ENCODE measurements at regions not wholly inside any gene's neighbourhood (a gene's known extent, or its start where the extent isn't known, plus 50 kb on each side); places are given as distances from the start of the nearest gene placed in this dataset.
"Not testable (repeated sequence)": the region's sequence is repeated elsewhere in the genome, so short reads cannot be mapped to it uniquely, and the experiment has no call there.

DNA sequence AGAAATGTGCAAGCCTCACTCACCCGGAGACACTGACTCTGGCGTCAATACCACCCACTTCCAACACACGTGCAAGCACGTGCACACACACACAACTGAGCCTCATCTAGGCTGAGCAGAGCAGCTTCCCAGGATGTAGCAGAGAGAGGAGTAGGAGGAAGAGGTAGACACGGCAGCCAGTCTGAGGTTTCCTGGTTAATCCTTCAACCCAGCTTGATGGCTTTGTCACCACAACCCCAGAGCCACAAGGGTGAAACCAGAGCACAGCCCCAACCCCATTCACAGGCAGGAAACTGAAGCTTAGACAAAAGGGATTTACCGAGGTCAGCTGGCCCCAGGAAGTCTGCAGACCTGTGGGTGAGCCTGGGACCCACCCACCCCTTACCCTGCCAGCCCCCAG is 905.3 kb downstream of the TUBA3C start:
- not testable (repeated sequence) for H3K4me1 ChIP-seq (ENCODE audit: low read depth); DNase-seq (ENCODE audit: low read depth in 1 of 2, low spot score in 1 of 2); H3K27ac ChIP-seq; H3K27me3 ChIP-seq; H3K4me3 ChIP-seq; H3K36me3 ChIP-seq; H3K9me3 ChIP-seq (ENCODE audit: low read depth)

DNA sequence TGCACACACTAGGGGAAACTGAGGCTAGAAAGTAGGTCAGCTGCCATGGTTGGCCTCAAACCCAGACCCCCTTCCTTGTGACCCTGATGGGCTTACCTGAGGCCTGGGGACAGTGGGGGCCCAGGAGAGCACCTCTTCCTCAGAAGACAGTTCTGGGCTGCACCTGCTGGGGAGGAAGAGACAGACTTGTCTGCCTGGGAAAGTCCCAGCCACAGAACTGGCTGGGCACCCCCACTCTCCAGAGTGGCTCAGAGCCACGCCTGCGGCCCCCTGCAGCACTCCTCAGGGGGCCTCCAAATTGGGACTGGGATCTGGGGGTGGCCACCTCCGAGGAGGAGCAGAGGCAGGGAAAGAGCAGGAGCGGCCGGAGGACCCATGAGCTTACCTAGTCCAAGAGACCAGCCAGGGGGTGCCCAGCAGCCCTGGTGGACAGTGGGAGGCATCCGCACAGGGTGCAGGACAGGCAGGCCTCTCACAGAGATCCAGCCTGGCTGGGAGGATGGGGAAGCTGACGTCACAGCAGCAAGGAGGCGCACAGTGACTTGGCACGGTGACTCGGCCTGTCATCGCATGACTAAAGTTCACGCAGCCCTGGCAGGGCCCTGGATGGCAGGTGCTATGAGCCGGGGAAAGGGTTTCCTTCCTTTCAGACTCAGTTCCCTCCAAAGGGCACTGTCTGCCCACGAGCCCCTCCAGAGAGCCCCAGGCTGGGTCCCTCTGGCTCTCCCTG is 907.7 kb downstream of the TUBA3C start:
- not testable (repeated sequence) for H3K36me3 ChIP-seq; H3K9me3 ChIP-seq (ENCODE audit: low read depth); DNase-seq (ENCODE audit: low read depth in 1 of 2, low spot score in 1 of 2); H3K27ac ChIP-seq; H3K4me1 ChIP-seq (ENCODE audit: low read depth); H3K4me3 ChIP-seq; H3K27me3 ChIP-seq

DNA sequence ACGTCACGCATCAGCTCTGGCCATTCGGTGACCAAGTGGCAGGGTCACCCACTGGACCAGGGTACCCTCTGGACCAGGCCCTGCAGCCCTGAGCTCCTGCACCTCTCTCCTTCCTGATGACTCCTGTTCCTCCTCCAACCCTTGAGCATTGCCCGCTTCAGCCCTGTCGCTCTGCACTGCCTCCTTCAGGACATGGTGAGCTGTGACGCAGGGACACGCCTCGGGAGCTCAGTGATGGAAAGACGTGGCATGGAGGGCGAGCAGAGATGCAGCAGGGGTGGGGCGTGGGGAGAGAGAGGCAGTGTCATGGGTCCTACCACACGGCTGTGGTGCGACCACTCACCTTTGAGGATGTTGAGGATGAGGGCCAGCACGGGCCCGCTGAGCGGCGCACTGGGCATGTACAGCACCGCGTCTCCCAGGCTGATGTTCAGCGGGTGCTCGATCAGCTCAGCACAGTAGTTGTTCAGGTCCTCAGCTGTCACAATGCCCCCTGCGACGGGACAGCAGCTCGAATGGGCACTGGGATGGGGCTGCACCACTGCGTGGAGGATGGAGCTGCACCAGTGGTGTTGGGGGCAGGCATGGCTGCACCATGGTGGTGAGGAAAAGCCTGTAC is 922.7 kb downstream of the TUBA3C start:
- H3K36me3 ChIP-seq; H3K27me3 ChIP-seq; H3K9me3 ChIP-seq (ENCODE audit: low read depth); H3K27ac ChIP-seq; H3K4me3 ChIP-seq; H3K4me1 ChIP-seq (ENCODE audit: low read depth); DNase-seq (ENCODE audit: low read depth in 1 of 2, low spot score in 1 of 2): not testable (repeated sequence)

DNA sequence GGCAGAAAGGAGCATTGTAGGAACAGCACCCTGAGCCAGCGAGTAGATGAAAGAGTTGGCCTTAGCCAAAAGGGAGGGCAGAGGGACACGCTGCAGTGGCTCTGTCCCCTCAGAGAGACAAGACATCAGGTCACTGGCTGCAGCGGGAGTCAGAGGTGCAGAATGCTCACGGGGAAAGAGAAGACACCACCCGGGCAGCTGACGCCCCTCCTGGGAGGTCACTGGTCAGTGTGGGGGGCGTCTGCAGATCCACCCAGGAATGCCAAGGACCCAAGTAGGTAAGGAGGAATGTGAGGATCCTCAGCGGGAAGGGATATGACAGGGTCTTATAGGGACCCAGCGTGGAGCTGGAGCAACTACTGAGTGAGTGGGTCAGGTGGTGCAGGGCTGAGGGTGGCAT is 923.9 kb downstream of the TUBA3C start:
- not testable (repeated sequence) for DNase-seq (ENCODE audit: low read depth in 1 of 2, low spot score in 1 of 2); H3K9me3 ChIP-seq (ENCODE audit: low read depth); H3K4me1 ChIP-seq (ENCODE audit: low read depth)

DNA sequence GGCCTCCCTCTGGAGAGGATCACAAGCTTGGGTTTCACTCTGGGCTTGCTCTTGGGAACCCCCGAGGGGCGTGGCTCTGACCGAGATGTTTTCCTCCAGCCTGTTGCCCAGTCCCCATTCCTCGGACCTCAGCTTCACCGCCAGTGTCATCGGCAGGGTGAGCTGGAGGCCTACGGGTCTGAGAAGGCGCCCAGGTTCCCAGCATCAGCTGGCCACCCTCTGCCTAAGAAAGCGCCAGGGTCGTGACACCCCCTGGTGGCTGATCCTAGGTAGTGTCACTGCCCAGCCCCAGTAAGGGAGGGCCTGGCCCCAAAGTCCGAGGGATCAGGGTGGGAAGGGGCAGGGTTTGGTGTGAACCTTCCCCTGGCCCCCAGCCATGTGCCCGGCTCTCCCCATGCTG is 928.8 kb downstream of the TUBA3C start:
- not testable (repeated sequence) for H3K4me1 ChIP-seq (ENCODE audit: low read depth); H3K27me3 ChIP-seq; H3K9me3 ChIP-seq (ENCODE audit: low read depth); H3K27ac ChIP-seq; DNase-seq (ENCODE audit: low read depth in 1 of 2, low spot score in 1 of 2); H3K36me3 ChIP-seq; H3K4me3 ChIP-seq

More for the DNA sequence above, 923.9 kb downstream of the TUBA3C start:
- H3K27ac ChIP-seq, H3K36me3 ChIP-seq, H3K27me3 ChIP-seq, H3K4me3 ChIP-seq: not testable (repeated sequence)

DNA sequence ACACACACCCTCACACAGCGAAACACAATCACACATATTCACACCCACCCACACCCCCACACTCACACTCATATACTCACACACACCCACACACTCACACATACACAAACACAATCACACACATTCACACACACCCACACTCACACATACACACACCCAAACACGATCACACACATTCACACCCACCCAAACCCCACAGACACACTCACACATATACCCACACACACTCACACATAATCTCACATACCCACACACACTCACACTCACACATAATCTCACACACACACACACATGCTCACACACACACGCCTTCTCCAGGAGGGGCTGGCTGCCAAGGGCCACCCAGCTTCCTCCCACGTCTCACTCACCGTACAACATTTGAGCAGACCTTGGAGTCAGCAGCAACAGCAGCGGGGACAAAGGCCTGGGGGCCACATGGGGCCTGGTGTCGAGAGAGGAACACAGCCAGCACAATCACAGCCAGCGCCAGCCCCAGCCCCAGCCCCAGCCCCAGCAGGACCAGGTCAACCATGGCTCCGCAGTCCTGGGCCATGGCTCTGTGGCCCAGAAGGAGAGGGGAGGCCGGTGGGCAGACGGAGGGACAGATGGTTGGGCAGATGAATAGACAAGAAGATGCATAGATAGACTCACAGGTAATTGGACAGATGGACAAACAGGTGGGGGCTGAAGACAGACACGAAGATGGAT is 932.9 kb downstream of the TUBA3C start:
- H3K4me1 ChIP-seq (ENCODE audit: low read depth); DNase-seq (ENCODE audit: low read depth in 1 of 2, low spot score in 1 of 2); H3K27ac ChIP-seq; H3K36me3 ChIP-seq; H3K9me3 ChIP-seq (ENCODE audit: low read depth); H3K27me3 ChIP-seq; H3K4me3 ChIP-seq: not testable (repeated sequence)

DNA sequence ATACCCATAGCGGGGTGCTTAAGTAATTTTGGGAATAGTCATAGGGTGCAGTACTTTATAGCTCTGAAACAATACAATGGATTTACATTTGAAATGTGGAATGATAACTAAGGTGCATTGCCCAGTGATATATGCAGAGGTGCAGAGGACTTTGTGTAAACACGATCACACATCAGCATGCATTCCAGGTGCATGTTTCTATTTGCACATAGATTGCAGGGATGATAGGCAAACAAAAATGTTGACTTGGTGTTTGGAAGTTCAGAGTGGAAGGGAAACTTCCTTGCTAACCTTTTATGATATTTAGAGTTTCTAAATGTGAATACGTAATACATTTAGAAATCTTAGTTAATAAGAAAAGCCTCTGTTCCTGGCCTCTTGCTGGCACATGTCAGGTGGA is 941.5 kb downstream of the TUBA3C start:
- not testable (repeated sequence) for H3K27me3 ChIP-seq; H3K36me3 ChIP-seq; H3K4me3 ChIP-seq; H3K27ac ChIP-seq; DNase-seq (ENCODE audit: low read depth in 1 of 2, low spot score in 1 of 2); H3K4me1 ChIP-seq (ENCODE audit: low read depth); H3K9me3 ChIP-seq (ENCODE audit: low read depth)

DNA sequence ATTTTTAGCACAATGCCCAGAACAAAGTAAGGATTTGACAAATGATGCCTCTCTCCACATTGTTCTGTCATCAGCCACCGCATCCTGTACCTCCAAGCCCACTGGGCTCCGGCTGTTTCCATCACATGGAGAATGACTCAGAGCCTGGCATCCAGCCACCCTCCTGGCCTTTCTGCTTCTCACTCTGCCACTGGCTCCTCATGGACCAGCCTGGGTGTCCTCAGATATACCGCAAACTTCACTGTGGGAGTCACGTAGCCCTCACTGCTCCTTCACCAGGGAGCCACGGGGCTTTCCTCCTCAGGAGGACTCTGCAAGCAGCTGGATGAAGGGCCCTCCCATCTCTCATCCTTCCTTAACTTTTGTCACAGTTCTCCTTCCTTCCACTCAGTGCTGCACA is 943.0 kb downstream of the TUBA3C start:
- not testable (repeated sequence) for H3K9me3 ChIP-seq (ENCODE audit: low read depth)

DNA sequence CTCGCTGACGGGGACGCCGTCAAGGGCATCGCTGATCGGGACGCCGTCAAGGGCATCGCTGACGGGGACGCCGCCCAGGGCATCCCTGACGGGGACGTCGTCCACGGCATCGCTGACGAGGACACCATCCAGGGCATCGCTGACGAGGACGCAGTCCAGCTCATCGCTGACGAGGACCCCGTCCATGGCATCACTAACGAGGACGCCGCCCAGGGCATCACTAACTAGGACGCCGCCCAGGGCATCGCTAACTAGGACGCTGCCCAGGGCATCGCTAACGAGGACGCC is 945.2 kb downstream of the TUBA3C start:
- H3K4me1 ChIP-seq (ENCODE audit: low read depth): no peaks in the 10 kb centered on the region
- no peaks in the 10 kb centered on the region for H3K27me3 ChIP-seq
- TF ChIP-seq, protein P1, sequence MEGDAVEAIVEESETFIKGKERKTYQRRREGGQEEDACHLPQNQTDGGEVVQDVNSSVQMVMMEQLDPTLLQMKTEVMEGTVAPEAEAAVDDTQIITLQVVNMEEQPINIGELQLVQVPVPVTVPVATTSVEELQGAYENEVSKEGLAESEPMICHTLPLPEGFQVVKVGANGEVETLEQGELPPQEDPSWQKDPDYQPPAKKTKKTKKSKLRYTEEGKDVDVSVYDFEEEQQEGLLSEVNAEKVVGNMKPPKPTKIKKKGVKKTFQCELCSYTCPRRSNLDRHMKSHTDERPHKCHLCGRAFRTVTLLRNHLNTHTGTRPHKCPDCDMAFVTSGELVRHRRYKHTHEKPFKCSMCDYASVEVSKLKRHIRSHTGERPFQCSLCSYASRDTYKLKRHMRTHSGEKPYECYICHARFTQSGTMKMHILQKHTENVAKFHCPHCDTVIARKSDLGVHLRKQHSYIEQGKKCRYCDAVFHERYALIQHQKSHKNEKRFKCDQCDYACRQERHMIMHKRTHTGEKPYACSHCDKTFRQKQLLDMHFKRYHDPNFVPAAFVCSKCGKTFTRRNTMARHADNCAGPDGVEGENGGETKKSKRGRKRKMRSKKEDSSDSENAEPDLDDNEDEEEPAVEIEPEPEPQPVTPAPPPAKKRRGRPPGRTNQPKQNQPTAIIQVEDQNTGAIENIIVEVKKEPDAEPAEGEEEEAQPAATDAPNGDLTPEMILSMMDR (IDR thresholded peaks at IDR 0.05; ENCODE audit: low read depth, low read length): no peak
- no peaks in the 10 kb centered on the region for H3K36me3 ChIP-seq
- no peak for DNase-seq (ENCODE audit: low read depth in 1 of 2, low spot score in 1 of 2)
- H3K9me3 ChIP-seq (ENCODE audit: low read depth): no peaks in the 10 kb centered on the region
- H3K27ac ChIP-seq: no peak overlapping the region
- H3K4me3 ChIP-seq: no peak overlapping the region

More for the DNA sequence above, 943.0 kb downstream of the TUBA3C start:
- DNase-seq (ENCODE audit: low read depth in 1 of 2, low spot score in 1 of 2); H3K36me3 ChIP-seq; H3K4me1 ChIP-seq (ENCODE audit: low read depth); H3K27ac ChIP-seq; H3K27me3 ChIP-seq; H3K4me3 ChIP-seq: not testable (repeated sequence)
